HepG2 (cell line): ENCODE measurements at regions not wholly inside any gene's neighbourhood (a gene's known extent, or its start where the extent isn't known, plus 50 kb on each side); places are given as distances from the start of the nearest gene placed in this dataset.

Experiments
- FOXA1 ChIP-seq, 2 experiments: fragments of 450-650 bp in 1 of 2; sonication (generic) in 1 of 2; formaldehyde crosslinking in 1 of 2; IDR thresholded peaks; 2 replicates each; pipeline versions ENCODE4 v1.4.0 to v1.6.1; 2016 to 2020; ENCODE audit warnings: missing genetic modification reagents in 1 of 2
- IKZF5 ChIP-seq: IDR thresholded peaks from 2 replicates; pipeline ENCODE4 v1.6.1; 2018; ENCODE audit warnings: missing genetic modification reagents, mild to moderate bottlenecking, missing compliant biosample characterization
- IRF2 ChIP-seq: IDR thresholded peaks from 2 replicates; pipeline ENCODE4 v1.6.1; 2018; ENCODE audit warnings: missing genetic modification reagents, missing compliant biosample characterization
- MTA1 ChIP-seq: sonication (generic); formaldehyde crosslinking; IDR thresholded peaks from 2 replicates; pipeline ENCODE4 v1.4.0; 2020; ENCODE audit warnings: missing genetic modification reagents, mild to moderate bottlenecking, borderline replicate concordance
- MTF2 ChIP-seq: sonication (generic); formaldehyde crosslinking; IDR thresholded peaks from 2 replicates; pipeline ENCODE4 v1.5.0; 2020; ENCODE audit warnings: missing genetic modification reagents, borderline replicate concordance
- NCOR1 ChIP-seq: fragments of 200-600 bp; sonication (generic); IDR thresholded peaks from 2 replicates; pipeline ENCODE4 v1.7.0; 2017; ENCODE audit warnings: antibody characterized with exemption, low read length, borderline replicate concordance
- PITX1 ChIP-seq: sonication (generic); formaldehyde crosslinking; IDR thresholded peaks from 2 replicates; pipeline ENCODE4 v1.5.1; 2020; ENCODE audit warnings: mild to moderate bottlenecking, missing genetic modification reagents
- RARA ChIP-seq: IDR thresholded peaks from 2 replicates; pipeline ENCODE4 v1.6.1; 2016; ENCODE audit warnings: missing genetic modification reagents, missing compliant biosample characterization
- RBM39 ChIP-seq: fragments of 200-400 bp; formaldehyde crosslinking; IDR thresholded peaks from one replicate; pipeline ENCODE4 v1.6.1; 2018; ENCODE audit warnings: antibody characterized with exemption, mild to moderate bottlenecking, low read depth, low read length; ENCODE audit not compliant: poor library complexity, severe bottlenecking
- SALL2 ChIP-seq: sonication (generic); formaldehyde crosslinking; IDR thresholded peaks from 2 replicates; pipeline ENCODE4 v1.8.1; 2023; ENCODE audit warnings: mild to moderate bottlenecking, missing genetic modification reagents, inconsistent platforms
- TBX2 ChIP-seq: sonication (generic); formaldehyde crosslinking; IDR thresholded peaks from 2 replicates; pipeline ENCODE4 v1.5.0; 2020; ENCODE audit warnings: missing genetic modification reagents, mild to moderate bottlenecking, borderline replicate concordance
- ZBTB7B ChIP-seq: sonication (generic); formaldehyde crosslinking; IDR thresholded peaks from 2 replicates; pipeline ENCODE4 v1.4.0; 2020; ENCODE audit warnings: missing genetic modification reagents
- ZFP41 ChIP-seq: sonication (generic); formaldehyde crosslinking; IDR thresholded peaks from 2 replicates; pipeline ENCODE4 v1.4.0; 2020; ENCODE audit warnings: mild to moderate bottlenecking, missing genetic modification reagents, borderline replicate concordance
- ZFP82 ChIP-seq: sonication (generic); formaldehyde crosslinking; IDR thresholded peaks from 2 replicates; pipeline ENCODE4 v1.5.1; 2020; ENCODE audit warnings: mild to moderate bottlenecking, missing genetic modification reagents, borderline replicate concordance
- ZMYM2 ChIP-seq: sonication (generic); formaldehyde crosslinking; IDR thresholded peaks from 2 replicates; pipeline ENCODE4 v1.8.0; 2022; ENCODE audit warnings: mild to moderate bottlenecking, missing genetic modification reagents
- ZNF24 ChIP-seq: fragments of 450-650 bp; IDR thresholded peaks from 2 replicates; pipeline ENCODE4 v1.6.1; 2017; ENCODE audit warnings: antibody characterized with exemption, mild to moderate bottlenecking
- ZNF335 ChIP-seq: sonication (generic); formaldehyde crosslinking; IDR thresholded peaks from 2 replicates; pipeline ENCODE4 v1.4.0; 2020; ENCODE audit warnings: missing genetic modification reagents
- ZNF484 ChIP-seq: sonication (generic); formaldehyde crosslinking; IDR thresholded peaks from 2 replicates; pipeline ENCODE4 v1.5.1; 2020; ENCODE audit warnings: mild to moderate bottlenecking, low read depth, missing genetic modification reagents, borderline replicate concordance
- ZNF777 ChIP-seq: sonication (generic); formaldehyde crosslinking; IDR thresholded peaks from 2 replicates; pipeline ENCODE4 v1.4.0; 2020; ENCODE audit warnings: missing genetic modification reagents
- TF ChIP-seq, protein P1 (sequence below): sonication (generic); formaldehyde crosslinking; IDR thresholded peaks from 2 replicates; pipeline ENCODE4 v1.4.0; 2020; ENCODE audit warnings: missing genetic modification reagents
- TF ChIP-seq, protein P2 (sequence below): IDR thresholded peaks from 2 replicates; pipeline ENCODE4 v1.6.1; 2016; ENCODE audit warnings: low read depth, borderline replicate concordance
- TF ChIP-seq, protein P3 (sequence below): IDR thresholded peaks from 2 replicates; pipeline ENCODE4 v1.6.1; 2012; ENCODE audit warnings: low read depth, low read length, improper control_type of control experiment
- TF ChIP-seq, protein P4 (sequence below): fragments of 450-650 bp; IDR thresholded peaks from 2 replicates; pipeline ENCODE4 v1.6.1; 2016
- TF ChIP-seq, protein P5 (sequence below): IDR thresholded peaks from 2 replicates; pipeline ENCODE4 v1.6.1; 2016; ENCODE audit warnings: missing genetic modification reagents, missing compliant biosample characterization

- no peak for TF ChIP-seq ZFP82 (CRISPR knock-in tag)
- peak; percentile 94 for TF ChIP-seq PITX1 (CRISPR knock-in tag)
- TF ChIP-seq MTF2 (CRISPR knock-in tag): no peak
- TF ChIP-seq MTA1 (CRISPR knock-in tag): no peak; the same call in 1 of the 2 replicates
- TF ChIP-seq, protein P1, sequence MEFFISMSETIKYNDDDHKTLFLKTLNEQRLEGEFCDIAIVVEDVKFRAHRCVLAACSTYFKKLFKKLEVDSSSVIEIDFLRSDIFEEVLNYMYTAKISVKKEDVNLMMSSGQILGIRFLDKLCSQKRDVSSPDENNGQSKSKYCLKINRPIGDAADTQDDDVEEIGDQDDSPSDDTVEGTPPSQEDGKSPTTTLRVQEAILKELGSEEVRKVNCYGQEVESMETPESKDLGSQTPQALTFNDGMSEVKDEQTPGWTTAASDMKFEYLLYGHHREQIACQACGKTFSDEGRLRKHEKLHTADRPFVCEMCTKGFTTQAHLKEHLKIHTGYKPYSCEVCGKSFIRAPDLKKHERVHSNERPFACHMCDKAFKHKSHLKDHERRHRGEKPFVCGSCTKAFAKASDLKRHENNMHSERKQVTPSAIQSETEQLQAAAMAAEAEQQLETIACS (CRISPR knock-in tag): no peak
- peak; percentile 98 for TF ChIP-seq IRF2 (CRISPR knock-in tag)
- no peak for TF ChIP-seq RBM39
- TF ChIP-seq FOXA1 (IDR thresholded peaks at IDR 0.05): peak; percentile 31; the same call in 1 of the 2 replicates
- peak; percentile 71; the same call in 1 of the 2 replicates for TF ChIP-seq FOXA1 (CRISPR knock-in tag; IDR thresholded peaks at IDR 0.05)
- TF ChIP-seq, protein P2, sequence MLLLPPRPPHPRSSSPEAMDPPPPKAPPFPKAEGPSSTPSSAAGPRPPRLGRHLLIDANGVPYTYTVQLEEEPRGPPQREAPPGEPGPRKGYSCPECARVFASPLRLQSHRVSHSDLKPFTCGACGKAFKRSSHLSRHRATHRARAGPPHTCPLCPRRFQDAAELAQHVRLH (CRISPR knock-in tag): peak; percentile 78; the same call in 1 of the 2 replicates
- TF ChIP-seq TBX2 (CRISPR knock-in tag): peak; percentile 99
- peak; percentile 64 for TF ChIP-seq IKZF5 (CRISPR knock-in tag)
- TF ChIP-seq, protein P3, sequence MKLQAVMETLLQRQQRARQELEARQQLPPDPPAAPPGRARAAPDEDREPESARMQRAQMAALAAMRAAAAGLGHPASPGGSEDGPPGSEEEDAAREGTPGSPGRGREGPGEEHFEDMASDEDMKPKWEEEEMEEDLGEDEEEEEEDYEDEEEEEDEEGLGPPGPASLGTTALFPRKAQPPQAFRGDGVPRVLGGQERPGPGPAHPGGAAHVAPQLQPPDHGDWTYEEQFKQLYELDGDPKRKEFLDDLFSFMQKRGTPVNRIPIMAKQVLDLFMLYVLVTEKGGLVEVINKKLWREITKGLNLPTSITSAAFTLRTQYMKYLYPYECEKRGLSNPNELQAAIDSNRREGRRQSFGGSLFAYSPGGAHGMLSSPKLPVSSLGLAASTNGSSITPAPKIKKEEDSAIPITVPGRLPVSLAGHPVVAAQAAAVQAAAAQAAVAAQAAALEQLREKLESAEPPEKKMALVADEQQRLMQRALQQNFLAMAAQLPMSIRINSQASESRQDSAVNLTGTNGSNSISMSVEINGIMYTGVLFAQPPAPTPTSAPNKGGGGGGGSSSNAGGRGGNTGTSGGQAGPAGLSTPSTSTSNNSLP: peak; percentile 92
- TF ChIP-seq ZMYM2 (CRISPR knock-in tag): 0 out of 2 replicates have a peak, but pooled peaks have one; percentile 43
- TF ChIP-seq, protein P4, sequence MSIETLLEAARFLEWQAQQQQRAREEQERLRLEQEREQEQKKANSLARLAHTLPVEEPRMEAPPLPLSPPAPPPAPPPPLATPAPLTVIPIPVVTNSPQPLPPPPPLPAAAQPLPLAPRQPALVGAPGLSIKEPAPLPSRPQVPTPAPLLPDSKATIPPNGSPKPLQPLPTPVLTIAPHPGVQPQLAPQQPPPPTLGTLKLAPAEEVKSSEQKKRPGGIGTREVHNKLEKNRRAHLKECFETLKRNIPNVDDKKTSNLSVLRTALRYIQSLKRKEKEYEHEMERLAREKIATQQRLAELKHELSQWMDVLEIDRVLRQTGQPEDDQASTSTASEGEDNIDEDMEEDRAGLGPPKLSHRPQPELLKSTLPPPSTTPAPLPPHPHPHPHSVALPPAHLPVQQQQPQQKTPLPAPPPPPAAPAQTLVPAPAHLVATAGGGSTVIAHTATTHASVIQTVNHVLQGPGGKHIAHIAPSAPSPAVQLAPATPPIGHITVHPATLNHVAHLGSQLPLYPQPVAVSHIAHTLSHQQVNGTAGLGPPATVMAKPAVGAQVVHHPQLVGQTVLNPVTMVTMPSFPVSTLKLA: no peak
- peak; percentile 63; the same call in 1 of the 2 replicates for TF ChIP-seq NCOR1
- peak; percentile 80 for TF ChIP-seq ZNF335
- peak; percentile 79 for TF ChIP-seq RARA
- no peak for TF ChIP-seq ZFP41
- TF ChIP-seq ZNF24: no peak
- TF ChIP-seq ZBTB7B (CRISPR knock-in tag): peak; percentile 86; the same call in 1 of the 2 replicates
- TF ChIP-seq, protein P5, sequence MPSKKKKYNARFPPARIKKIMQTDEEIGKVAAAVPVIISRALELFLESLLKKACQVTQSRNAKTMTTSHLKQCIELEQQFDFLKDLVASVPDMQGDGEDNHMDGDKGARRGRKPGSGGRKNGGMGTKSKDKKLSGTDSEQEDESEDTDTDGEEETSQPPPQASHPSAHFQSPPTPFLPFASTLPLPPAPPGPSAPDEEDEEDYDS (CRISPR knock-in tag): peak; percentile 67
- TF ChIP-seq ZNF484: no peak
- no peak for TF ChIP-seq SALL2 (CRISPR knock-in tag)
- no peak for TF ChIP-seq ZNF777 (CRISPR knock-in tag)
These were observed 495.1 kb downstream of the RPS24 start (continued) for GRCh38 chr10:78528749-78529204.
